ENCODE measurements at regions not wholly inside any gene's neighbourhood (a gene's known extent, or its start where the extent isn't known, plus 50 kb on each side); places are given as distances from the start of the nearest gene placed in this dataset.
"Not testable (repeated sequence)": the region's sequence is repeated elsewhere in the genome, so short reads cannot be mapped to it uniquely, and the experiment has no call there.

- no peak for DNase-seq (ENCODE audit: low read depth)
Observed at GRCh38 chr3:127417709-127418559, 130.1 kb upstream of the PRR20G start.

- no peak for DNase-seq (ENCODE audit: low read depth)
Observed at GRCh38 chr3:127413871-127414270, 126.0 kb upstream of the PRR20G start.

- DNase-seq (ENCODE audit: low read depth): no peak
Observed at GRCh38 chr3:127413318-127413673, 125.5 kb upstream of the PRR20G start.

GRCh38 chr3:127412578-127413317 is 124.9 kb upstream of the PRR20G start:
- DNase-seq (ENCODE audit: low read depth): no peak

- DNase-seq (ENCODE audit: low read depth): not testable (repeated sequence)
Observed at GRCh38 chr3:127411875-127412274, 124.0 kb upstream of the PRR20G start.

- DNase-seq (ENCODE audit: low read depth): no peak
Observed at GRCh38 chr3:127411083-127411727, 123.4 kb upstream of the PRR20G start.

GRCh38 chr3:127410678-127411077 is 122.8 kb upstream of the PRR20G start:
- no peak for DNase-seq (ENCODE audit: low read depth)

GRCh38 chr3:127410137-127410488 is 122.3 kb upstream of the PRR20G start:
- DNase-seq (ENCODE audit: low read depth): no peak

GRCh38 chr3:127409421-127410136 is 121.7 kb upstream of the PRR20G start:
- no peak for DNase-seq (ENCODE audit: low read depth)

GRCh38 chr3:127408684-127409420 is 121.0 kb upstream of the PRR20G start:
- DNase-seq (ENCODE audit: low read depth): no peak

- DNase-seq (ENCODE audit: low read depth): no peak
Observed at GRCh38 chr3:127408022-127408683, 120.3 kb upstream of the PRR20G start.

- no peak for DNase-seq (ENCODE audit: low read depth)
Observed at GRCh38 chr3:127407026-127407939, 119.4 kb upstream of the PRR20G start.

GRCh38 chr3:127406309-127407025 is 118.6 kb upstream of the PRR20G start:
- peak; percentile 13 for DNase-seq (ENCODE audit: low read depth)

GRCh38 chr3:127405791-127406190 is 117.9 kb upstream of the PRR20G start:
- no peak for DNase-seq (ENCODE audit: low read depth)

GRCh38 chr3:127405010-127405598 is 117.3 kb upstream of the PRR20G start:
- no peak for DNase-seq (ENCODE audit: low read depth)

GRCh38 chr3:127404221-127405009 is 116.6 kb upstream of the PRR20G start:
- no peak for DNase-seq (ENCODE audit: low read depth)

GRCh38 chr3:127403795-127404194 is 115.9 kb upstream of the PRR20G start:
- DNase-seq (ENCODE audit: low read depth): no peak

GRCh38 chr3:127399154-127399553 is 111.3 kb upstream of the PRR20G start:
- no peak for DNase-seq (ENCODE audit: low read depth)

Data from renal cortical epithelial cell (primary cell).